NCI-H748 (cell line): ENCODE measurements at regions not wholly inside any gene's neighbourhood (a gene's known extent, or its start where the extent isn't known, plus 50 kb on each side); places are given as distances from the start of the nearest gene placed in this dataset.
"Not testable (repeated sequence)": the region's sequence is repeated elsewhere in the genome, so short reads cannot be mapped to it uniquely, and the experiment has no call there.

Experiments
- DNase-seq: peaks from one replicate; lab custom pipeline; 2025; ENCODE audit not compliant: unreplicated experiment; lab: John Stamatoyannopoulos, UW

DNA sequence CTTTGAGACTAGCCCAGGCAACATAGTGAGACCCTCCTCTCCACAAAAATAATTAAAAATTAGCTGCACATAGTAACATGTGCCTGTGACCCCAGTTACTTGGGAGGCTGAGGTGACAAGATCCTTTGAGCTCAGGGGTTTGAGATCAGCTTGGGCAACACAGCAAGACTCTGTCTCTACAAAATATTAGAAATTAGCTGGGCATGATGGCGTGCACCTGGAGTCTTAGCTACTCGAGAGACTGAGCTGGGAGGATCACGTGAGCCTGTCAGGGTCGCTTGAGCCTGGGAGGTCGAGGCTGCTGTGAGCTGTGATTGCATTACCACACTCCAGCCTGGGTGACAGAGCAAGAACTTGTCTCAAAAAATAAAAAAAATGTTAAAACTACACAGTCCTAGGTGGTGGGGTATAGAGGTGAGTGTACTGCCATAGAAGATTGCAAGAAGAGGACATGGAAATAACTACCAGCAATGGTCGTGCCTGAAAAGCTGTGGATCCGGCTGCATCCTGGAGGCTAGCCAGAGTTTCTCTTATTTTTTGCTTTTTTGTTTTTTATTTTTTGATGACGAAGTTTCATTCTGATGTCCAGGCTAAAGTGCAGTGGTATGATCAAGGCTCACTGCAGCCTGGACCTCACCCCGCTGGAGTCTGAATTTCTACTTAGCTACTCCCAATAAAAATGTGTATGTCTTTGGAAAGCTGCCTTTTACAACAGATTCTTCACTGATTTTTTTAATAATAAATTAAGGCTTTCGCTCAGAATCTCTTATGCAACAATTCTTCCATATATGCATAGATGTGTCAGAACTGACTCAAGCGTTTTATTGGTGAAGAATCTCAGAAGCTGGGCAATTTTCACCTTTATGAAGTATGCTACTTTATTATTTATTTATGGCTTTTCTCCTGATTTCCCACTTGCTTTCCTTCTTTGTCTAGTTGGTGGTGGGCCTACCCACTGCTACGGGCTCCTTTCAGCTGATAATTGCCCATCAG, 393.8 kb downstream of the TSHZ3 start:
- no peak for DNase-seq

DNA sequence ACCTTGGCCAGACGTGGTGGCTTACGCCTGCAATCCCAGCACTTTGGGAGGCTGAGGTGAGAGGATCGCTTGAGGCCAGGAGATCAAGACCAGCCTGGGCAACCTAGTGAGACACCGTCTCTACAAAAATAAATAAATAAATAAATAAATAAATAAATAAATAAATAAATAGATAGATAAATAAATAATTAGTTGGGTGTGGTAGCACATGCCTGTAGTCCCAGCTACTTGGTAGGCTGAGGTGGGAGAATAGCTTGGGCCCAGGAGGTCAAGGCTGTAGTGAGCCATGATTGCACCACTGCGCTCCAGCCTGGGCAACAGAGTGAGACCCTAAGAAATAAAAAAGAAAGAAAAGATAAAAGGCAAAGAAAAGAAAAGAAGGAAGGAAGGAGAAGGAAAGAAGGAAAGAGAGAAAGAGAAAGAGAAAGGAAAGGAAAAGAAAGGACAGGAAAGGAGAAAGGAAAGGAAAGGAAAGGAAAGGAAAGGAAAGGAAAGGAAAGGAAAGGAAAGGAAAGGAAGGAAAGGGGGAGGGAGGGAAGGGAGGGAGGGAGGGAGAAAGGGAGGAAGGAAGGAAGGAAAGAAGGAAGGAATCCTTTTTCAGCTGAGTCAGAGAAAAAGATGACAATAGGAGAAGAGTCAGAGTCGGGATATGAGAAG, 404.8 kb downstream of the TSHZ3 start:
- DNase-seq = not testable (repeated sequence)

DNA sequence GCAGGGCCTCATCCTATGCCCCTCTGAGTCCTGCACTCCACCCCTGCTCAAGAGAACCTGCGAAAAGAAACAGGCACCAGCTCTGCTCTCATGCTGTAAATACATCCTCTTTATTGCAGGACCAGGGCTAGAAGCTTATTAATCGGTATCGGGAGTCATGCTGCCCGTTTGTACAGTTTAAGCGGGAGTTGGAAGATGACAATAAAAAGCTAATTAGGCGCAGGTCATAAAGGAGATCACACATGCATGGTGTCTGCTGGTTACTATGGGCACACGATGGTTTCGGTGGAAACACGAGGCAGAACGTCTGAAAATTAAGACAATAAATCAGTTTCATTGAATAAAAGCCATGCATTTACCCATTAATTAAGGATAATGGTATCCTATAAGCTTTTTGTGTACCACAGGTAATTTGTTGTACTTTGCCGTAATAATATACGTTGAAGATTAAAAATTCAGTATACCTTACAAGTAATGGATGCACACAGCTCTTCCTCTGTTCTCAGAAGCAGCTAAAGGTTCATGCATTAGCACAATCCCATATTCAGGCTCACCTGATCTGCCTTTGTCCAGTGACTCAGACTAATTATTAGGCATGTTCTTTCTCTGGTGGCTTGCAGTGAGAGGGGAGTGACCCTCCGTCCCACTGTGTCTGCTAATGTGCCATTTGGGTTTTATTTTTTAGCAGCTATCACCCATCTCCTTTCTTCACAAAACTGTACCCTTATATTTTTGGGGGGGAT, 406.0 kb downstream of the TSHZ3 start:
- DNase-seq = peak; percentile 37

DNA sequence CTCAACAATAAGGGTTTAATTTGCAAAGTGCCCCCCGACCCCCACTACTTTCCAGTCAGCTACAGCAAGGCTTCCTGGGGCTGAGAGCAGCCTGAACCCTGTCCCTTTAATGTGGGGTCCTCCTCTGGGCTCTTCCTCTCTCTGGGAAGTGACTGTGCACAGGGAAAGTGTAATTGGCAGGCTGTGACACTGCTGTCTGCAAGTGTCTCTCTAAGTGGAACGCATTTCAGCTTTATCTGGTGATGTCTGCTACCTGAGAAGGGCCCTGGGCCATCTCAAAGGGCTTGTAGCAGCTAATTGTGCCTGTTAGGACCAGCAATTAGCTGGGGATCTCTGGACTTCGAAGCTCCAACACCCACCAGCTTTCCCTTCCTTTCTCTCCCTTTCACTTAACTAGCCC, 406.6 kb downstream of the TSHZ3 start:
- DNase-seq = no peak

DNA sequence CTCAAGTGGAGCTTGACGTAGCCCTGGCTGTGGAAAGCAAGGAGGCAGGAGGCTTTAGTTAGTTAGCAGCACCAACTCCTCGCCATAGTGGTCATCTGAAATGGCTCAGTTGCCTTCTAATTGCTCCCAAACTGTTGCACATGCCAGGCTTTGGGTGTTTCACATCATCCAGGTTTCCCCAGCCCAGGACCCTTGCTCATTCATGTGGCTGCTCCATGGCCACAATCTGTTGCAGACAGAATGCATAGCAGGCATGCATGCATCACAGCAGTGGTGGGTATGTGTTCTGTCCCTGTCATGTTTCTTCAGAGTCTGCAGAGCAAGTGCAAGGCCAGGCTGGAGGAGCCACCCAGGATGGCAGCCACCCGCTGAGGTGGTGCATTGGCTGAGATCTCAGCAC, 407.6 kb downstream of the TSHZ3 start:
- DNase-seq = no peak

DNA sequence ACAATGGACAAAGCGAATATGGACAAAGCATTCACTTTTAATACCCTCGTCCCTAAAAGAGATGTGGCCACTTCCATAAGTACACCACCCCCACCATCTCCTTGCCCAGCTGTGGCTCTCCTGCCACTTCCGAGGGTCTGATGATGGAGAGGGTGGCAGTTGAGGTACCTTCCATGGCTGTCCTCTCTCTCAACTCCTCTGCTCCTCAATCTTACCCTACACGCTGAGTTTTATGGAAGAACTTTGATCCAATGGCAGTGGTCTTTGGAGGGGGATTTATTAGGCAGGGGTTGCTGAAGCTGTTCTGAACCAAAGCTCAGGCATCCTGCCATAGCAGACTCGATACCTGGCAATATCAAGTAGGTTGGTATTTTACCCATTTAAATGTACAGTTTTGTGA, 413.0 kb downstream of the TSHZ3 start:
- no peak for DNase-seq

DNA sequence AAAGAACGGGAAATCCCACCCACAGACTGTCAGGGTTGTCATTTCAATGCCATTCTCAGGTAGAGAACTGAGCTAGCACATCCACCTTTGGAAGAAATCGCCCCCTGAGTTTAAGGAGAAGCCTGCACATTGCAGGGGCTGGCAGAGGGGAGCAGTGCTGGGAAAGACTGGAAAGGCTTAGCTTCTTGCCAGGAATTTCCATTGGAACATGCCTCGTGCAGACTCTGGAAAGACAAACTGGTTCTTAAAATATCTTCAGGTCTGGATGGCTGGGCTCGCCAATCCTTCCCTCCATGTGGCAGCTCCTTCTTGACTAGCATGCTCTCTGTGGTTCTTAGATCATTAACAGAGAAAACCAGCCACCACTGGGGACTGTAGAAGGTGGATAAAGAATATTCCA, 414.1 kb downstream of the TSHZ3 start:
- no peak for DNase-seq

DNA sequence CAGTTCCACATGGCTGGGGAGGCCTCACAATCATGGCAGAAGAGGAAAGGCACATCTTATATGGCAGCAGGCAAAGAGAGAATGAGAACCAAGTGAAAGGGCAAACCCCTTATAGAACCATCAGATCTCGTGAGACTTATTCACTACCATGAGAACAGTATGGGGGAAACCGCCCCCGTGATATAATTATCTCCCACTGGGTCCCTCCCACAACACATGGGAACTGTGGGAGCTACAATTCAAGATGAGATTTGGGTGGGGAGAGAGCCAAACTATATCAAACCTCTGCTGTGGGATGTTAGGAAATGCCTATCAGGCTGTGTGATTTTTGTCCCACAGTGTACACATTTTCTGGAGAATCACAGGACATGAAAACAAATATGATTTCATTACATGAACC, 415.8 kb downstream of the TSHZ3 start:
- DNase-seq = not testable (repeated sequence)

DNA sequence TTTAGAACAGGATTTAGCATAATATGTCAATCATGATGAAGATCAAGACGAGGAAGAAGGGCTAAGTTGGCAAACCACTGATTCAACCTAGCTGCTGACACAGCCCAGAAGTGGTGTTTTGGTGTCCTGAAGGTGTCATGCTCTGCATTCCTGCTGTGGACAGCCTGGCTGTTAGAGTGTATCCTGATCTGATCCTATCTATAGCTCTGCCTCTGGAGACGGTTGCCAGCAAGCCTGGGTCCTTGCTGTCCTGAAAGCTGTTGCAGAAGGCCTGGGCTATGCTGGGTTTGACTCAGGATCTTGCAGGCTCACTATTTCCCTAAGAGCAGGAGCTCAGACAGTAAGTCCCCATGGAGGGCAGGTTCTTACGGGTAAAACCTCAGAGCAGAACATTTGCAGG, 416.4 kb downstream of the TSHZ3 start:
- DNase-seq = no peak

DNA sequence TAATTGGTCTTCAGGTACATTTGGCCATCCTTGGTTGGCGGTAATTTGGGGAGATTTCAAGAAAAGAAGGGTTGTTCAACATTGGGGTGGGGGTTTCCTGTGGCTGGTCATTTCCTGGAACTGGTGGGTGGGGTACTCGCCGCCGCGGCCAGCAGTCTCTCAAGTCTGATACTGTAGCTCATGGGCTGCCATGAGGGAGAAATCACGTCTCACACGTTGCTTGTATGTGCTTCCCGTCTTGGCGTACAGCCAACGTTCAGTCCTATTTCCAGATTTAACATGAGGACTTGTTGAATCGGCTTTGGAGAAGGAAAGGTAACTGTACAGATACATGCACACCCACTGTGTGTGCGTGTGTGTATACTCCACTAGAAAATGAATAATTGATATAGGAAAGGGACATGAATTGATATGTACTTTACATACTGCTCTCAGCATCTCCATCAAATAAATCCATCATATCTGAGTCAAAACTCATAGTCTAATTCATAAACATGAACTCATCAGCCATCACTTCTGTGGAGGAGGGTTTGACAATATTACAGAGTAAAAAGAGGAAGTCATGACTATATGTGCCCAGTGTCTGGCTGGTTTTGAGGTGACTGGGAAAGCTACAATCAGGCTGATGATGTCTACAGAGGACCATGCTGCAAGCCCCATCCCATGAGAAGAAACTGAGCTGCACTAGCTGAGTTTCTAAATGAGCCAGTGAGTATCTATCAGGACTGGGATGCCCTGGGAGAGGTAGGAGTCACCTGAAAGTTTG, 418.1 kb downstream of the TSHZ3 start:
- no peak for DNase-seq

DNA sequence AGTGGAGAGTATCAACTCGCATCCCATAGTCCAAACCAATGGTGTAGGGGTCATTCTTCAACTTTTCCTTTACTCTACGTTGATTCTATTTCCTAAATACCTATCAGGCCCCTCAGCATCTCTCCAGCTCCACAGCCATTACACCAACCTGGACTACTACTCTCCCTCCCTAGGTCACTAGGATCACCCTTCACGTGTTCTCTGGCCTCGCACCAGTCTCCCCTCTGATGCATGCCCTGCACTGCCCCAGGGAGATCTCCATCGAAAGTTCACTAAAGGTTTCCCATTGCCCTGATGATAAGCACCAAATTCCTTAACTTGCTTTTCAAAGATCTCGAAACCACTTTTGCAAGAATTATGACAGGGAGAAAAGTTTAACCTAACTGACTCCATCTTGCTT, 421.5 kb downstream of the TSHZ3 start:
- DNase-seq = no peak

DNA sequence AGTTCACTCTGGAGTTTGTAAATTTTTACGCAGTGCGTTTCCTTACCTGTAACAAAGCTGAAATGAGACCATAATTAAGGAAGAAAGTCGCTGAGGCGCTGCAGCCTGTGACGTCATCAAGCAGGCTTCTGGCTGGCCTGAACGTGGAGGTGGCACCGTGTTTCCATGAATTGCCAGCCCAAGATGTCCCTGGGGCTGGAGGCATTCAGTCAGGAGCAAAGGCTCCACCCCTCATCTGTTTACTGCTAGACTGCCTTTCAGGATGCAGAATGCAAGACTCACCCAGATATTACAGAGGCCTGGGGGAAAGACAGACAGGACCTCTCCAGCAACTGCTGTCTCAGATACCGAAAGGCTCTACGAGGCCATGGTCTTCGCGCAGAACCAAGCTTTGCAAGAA, 424.6 kb downstream of the TSHZ3 start:
- DNase-seq = peak; percentile 4

DNA sequence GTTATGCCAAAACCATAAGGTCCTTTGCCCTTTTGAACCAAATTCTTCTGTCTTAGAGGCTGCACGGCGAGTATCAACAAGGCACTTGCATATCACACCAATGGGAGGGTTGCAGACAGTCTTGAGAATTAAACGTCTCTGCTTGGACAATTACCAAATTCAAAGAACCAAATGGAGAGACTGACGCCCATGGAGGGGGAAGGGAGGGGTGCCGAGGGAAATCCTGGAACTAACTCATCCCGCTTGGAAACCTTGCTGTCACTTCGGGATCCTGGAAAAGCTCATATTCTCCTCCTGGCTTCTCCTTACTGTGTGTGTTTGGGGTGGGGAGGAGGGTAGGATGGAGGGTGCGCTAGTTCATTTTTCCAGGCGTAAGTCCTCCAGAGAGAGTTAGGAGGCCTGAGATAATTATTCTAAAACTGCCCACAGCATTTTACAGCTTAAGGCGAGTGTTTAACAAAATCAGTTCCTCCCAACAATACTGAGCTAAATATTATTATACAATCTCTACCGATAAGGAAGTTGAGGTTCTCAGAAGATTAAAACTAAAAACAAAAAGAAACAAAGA, 425.1 kb downstream of the TSHZ3 start:
- DNase-seq = no peak

DNA sequence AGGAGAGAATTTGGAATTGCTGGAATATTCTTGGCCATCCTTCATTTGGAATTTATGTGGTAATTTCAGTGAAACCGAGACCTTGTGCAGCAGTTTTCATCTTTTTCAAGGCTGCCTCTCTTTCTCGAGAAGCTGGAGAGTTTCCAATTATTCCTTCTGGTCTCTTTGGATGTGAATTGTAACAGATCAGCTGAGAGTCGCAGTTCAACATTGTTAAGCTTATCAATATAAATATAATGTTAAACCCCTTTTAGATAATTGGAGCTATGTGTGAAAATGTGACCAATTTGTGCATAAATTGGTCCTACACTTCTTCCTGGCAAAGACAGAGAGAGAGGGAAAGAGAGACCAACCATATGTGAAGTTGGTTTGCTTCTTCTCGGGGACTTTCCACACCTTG, 425.6 kb downstream of the TSHZ3 start:
- no peak for DNase-seq

DNA sequence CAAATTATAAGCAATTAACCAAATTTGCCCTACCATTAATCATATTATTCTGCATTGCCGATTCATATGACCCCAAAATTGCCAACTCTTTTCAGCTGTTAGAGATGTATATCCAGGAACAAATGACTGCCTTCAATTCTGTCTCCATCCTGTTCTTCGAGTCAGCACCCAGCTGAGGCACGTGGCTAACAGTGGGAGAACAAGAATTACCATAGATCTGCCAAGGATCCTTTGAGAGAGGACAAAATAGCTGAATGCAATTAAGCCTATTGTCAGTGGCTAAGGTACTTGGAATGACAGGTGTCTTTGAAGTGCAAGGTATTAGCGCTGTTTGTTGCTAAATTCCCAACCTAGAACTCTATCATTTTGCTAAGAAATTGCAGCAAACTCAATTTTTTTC, 426.1 kb downstream of the TSHZ3 start:
- DNase-seq = peak; percentile 7

DNA sequence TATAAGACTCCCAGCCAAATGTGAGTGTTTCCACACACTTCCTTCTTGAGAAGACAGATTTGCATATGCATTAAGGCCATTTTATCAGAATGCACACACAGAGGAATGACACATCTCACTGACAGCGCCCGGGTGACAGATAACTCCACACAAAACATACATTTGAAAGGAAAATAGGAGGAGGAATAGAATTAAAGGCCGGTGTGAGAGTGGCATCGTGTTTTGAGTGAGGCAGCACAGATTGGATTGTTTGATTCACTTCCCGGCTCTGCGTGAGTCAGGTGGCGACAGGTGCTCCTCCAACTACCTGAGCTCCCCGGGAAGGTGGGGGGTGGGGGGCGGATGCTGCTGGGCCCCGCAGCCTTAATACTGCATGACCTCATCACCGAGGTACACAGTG, 429.0 kb downstream of the TSHZ3 start:
- no peak for DNase-seq

DNA sequence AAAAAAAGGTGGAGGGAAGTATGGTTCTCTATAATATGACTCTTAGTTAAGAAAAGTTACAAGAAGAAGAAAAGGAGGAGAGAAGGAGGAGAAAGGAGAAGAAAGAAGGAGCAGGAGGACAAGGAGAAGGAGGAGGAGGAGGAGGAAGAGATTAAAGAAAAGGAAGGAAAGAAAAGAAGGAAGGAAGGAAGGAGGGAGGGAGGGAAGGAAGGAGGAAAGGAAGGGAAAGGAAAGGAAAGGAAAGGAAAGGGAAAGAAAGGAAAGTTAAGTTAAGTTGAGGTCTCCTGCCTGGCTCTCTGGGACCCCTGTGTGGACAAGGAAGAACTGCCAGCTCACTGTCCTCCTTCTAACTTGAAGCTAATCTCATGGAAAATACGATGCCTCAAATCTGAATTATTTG, 429.5 kb downstream of the TSHZ3 start:
- DNase-seq = no peak

DNA sequence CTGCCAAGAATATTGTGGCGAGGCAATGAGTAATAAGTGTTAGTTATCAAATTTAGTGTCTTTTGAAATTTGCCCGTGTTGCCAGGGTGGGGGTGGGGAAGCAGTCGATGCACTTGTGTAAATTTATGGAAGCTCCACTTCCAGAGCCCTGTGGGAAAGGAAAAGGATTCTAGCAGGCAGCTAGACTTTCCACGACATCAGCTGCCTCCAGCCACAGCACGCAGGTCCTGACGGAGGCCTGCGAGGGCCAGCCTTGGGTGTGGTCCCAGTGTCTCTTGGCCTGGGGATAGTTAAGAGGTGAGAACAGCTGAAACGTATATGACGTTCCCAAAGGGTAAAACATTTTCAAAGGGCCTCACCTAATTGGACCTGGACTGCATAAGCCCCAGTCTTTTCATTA, 433.0 kb downstream of the TSHZ3 start:
- DNase-seq = no peak

DNA sequence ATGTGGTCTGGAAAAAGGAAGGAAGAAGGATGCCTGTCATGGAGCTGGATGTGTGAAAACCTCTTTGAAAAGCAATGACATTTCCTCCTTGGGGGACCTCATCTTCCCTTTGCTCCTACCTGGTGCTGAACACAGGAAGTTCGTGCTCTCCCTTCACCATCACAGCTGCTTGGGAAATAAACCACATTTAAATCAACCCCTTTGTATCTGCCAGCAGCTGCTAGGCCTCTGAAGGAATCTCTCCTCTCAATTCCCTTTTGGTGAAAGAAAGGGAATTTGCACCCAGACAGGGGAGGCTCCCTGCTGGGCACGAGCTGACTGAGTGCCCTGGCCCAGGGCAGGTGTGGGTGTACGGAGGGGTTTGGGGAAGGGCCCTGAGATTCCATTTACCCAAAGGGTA, 437.7 kb downstream of the TSHZ3 start:
- DNase-seq = no peak

DNA sequence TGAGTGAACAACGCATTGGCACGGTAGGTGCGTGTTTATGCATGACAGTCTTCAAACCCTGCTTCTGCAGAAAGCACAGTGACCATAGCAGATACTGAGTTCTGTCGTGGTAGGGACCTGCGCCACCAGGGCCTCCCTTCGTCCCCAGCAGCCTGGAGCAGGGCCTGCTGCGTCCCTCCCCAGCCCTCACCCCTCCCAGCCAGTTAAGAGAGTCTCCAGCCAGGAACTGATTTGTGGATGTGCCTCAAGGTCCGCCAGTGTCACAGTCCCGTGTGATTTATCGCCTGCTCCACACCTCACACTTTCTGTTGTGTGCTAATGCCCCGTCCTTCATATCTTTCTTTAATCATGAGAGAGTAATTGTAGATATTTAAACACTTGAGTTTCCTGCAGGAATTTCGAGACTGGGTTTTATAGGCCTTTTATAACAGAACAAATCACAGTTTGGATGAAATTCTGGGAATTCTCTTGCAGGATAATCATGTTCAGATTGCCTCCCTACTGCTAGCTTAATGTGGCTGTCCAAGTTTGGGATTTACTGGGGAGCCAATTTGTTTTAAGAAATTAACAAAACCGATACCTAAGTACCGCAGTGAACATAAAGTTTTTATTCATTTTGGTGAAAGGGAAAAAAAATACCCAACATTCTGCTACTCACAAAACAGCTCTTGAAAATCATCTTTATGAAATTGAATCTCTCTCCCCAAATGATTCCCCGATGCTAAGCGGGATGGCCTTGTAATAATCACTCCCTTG, 438.6 kb downstream of the TSHZ3 start:
- DNase-seq = no peak
